ENCODE measurements at regions not wholly inside any gene's neighbourhood (a gene's known extent, or its start where the extent isn't known, plus 50 kb on each side); places are given as distances from the start of the nearest gene placed in this dataset.

- TF ChIP-seq REST (IDR thresholded peaks at IDR 0.05; ENCODE audit: insufficient read depth in 1 of 2, low read depth in 2 of 2, low read length in 2 of 2) = no peak
- TF ChIP-seq POLR2AphosphoS5 (IDR thresholded peaks at IDR 0.05; ENCODE audit: low read depth, low read length) = no peak
- no peak for TF ChIP-seq SIN3A (IDR thresholded peaks at IDR 0.05; ENCODE audit: borderline replicate concordance, insufficient read depth, low read length)
These were observed 231.0 kb downstream of the C16orf95 start for GRCh38 chr16:87086156-87086555.
